ENCODE measurements at regions not wholly inside any gene's neighbourhood (a gene's known extent, or its start where the extent isn't known, plus 50 kb on each side); places are given as distances from the start of the nearest gene placed in this dataset.
"Not testable (repeated sequence)": the region's sequence is repeated elsewhere in the genome, so short reads cannot be mapped to it uniquely, and the experiment has no call there.

GRCh38 chr14:106317593-106317992 lies 791.2 kb downstream of the TMEM121 start:
- DNase-seq = no peak

- no peak for DNase-seq
These were observed 792.3 kb downstream of the TMEM121 start for GRCh38 chr14:106318700-106319099.

- DNase-seq = not testable (repeated sequence)
These were observed 797.6 kb downstream of the TMEM121 start for GRCh38 chr14:106323970-106324369.

- DNase-seq = no peak
These were observed 800.9 kb downstream of the TMEM121 start for GRCh38 chr14:106327234-106327633.

- DNase-seq = not testable (repeated sequence)
These were observed 801.4 kb downstream of the TMEM121 start for GRCh38 chr14:106327702-106328353.

- DNase-seq = not testable (repeated sequence)
These were observed 802.9 kb downstream of the TMEM121 start for GRCh38 chr14:106329243-106329642.

- DNase-seq = not testable (repeated sequence)
These were observed 803.8 kb downstream of the TMEM121 start for GRCh38 chr14:106329987-106330774.

- not testable (repeated sequence) for DNase-seq
These were observed 808.2 kb downstream of the TMEM121 start for GRCh38 chr14:106334428-106335109.

GRCh38 chr14:106335110-106335429 lies 808.7 kb downstream of the TMEM121 start:
- not testable (repeated sequence) for DNase-seq

- DNase-seq = not testable (repeated sequence)
These were observed 812.4 kb downstream of the TMEM121 start for GRCh38 chr14:106338775-106339174.

- DNase-seq = not testable (repeated sequence)
These were observed 814.3 kb downstream of the TMEM121 start for GRCh38 chr14:106340658-106341057.

GRCh38 chr14:106341161-106341560 lies 814.8 kb downstream of the TMEM121 start:
- DNase-seq = not testable (repeated sequence)

- DNase-seq = no peak
These were observed 817.2 kb downstream of the TMEM121 start for GRCh38 chr14:106343626-106344025.

GRCh38 chr14:106344065-106344614 lies 817.8 kb downstream of the TMEM121 start:
- not testable (repeated sequence) for DNase-seq

- not testable (repeated sequence) for DNase-seq
These were observed 818.6 kb downstream of the TMEM121 start for GRCh38 chr14:106344791-106345479.

- DNase-seq = no peak
These were observed 819.7 kb downstream of the TMEM121 start for GRCh38 chr14:106346084-106346483.

- no peak for DNase-seq
These were observed 820.3 kb downstream of the TMEM121 start for GRCh38 chr14:106346534-106347290.

- no peak for DNase-seq
These were observed 821.0 kb downstream of the TMEM121 start for GRCh38 chr14:106347291-106347778.

- DNase-seq = no peak
These were observed 821.7 kb downstream of the TMEM121 start for GRCh38 chr14:106347890-106348755.

- not testable (repeated sequence) for DNase-seq
These were observed 822.6 kb downstream of the TMEM121 start for GRCh38 chr14:106348873-106349540.
